ENCODE measurements at regions not wholly inside any gene's neighbourhood (a gene's known extent, or its start where the extent isn't known, plus 50 kb on each side); places are given as distances from the start of the nearest gene placed in this dataset.

DNA sequence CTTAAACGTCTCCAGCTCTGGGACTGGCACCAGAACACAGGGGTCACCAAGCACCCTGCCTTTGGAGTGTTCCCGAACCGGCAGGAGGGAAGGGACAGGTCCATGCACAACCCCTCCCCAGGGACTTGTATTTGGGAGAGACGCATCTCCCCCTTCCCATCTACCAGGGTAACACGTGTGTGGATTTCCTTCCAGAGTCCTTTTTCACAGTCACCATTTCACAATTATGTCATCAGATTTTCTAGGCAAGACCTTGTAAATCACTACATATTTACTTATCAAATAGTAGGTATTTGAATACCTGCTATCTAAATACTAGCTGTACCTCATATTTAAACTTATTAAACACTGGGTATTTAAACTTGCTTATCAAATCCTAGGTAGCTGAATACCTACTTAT, 57.4 kb upstream of the AJAP1 start:
- Histone ChIP-seq H3K27me3 (ENCODE audit: low read depth, low read length) (no peaks in the 10 kb centered on the region), H3K36me3 (ENCODE audit: control insufficient read depth in 1 of 2, insufficient read depth in 2 of 2, low read length in 2 of 2) (no peaks in the 10 kb centered on the region), H3K4me3 (ENCODE audit: low read depth in 1 of 2, low read length in 2 of 2) (no peak overlapping the region), H3K4me1 (ENCODE audit: control insufficient read depth in 1 of 2, insufficient read depth in 2 of 2, low read length in 2 of 2) (no peaks in the 10 kb centered on the region), H3K9me3 (ENCODE audit: control insufficient read depth in 1 of 2, low read length in 2 of 2) (no peaks in the 10 kb centered on the region), H3K27ac (ENCODE audit: low read length) (no peak overlapping the region)

GRCh38 chr1:4598561-4598960, 55.8 kb upstream of the AJAP1 start:
- H3K4me3 ChIP-seq (ENCODE audit: low read depth in 1 of 2, low read length in 2 of 2), result no peak overlapping the region
- no peaks in the 10 kb centered on the region for H3K27me3 ChIP-seq (ENCODE audit: low read depth, low read length)
- no peaks in the 10 kb centered on the region for H3K36me3 ChIP-seq (ENCODE audit: control insufficient read depth in 1 of 2, insufficient read depth in 2 of 2, low read length in 2 of 2)
- no peak overlapping the region for H3K27ac ChIP-seq (ENCODE audit: low read length)
- H3K4me1 ChIP-seq (ENCODE audit: control insufficient read depth in 1 of 2, insufficient read depth in 2 of 2, low read length in 2 of 2), result no peaks in the 10 kb centered on the region
- no peaks in the 10 kb centered on the region for H3K9me3 ChIP-seq (ENCODE audit: control insufficient read depth in 1 of 2, low read length in 2 of 2)

- Histone ChIP-seq H3K4me1 (ENCODE audit: control insufficient read depth in 1 of 2, insufficient read depth in 2 of 2, low read length in 2 of 2) (no peaks in the 10 kb centered on the region), H3K27me3 (ENCODE audit: low read depth, low read length) (peaks cover 3% of the 10 kb centered on the region), H3K4me3 (ENCODE audit: low read depth in 1 of 2, low read length in 2 of 2) (no peak overlapping the region), H3K9me3 (ENCODE audit: control insufficient read depth in 1 of 2, low read length in 2 of 2) (no peaks in the 10 kb centered on the region), H3K27ac (ENCODE audit: low read length) (no peak overlapping the region), H3K36me3 (ENCODE audit: control insufficient read depth in 1 of 2, insufficient read depth in 2 of 2, low read length in 2 of 2) (no peaks in the 10 kb centered on the region)
Observed at GRCh38 chr1:4599521-4599920, 54.9 kb upstream of the AJAP1 start.

- Histone ChIP-seq H3K4me1 (ENCODE audit: control insufficient read depth in 1 of 2, insufficient read depth in 2 of 2, low read length in 2 of 2) (no peaks in the 10 kb centered on the region), H3K9me3 (ENCODE audit: control insufficient read depth in 1 of 2, low read length in 2 of 2) (no peaks in the 10 kb centered on the region), H3K27me3 (ENCODE audit: low read depth, low read length) (peaks cover 3% of the 10 kb centered on the region), H3K36me3 (ENCODE audit: control insufficient read depth in 1 of 2, insufficient read depth in 2 of 2, low read length in 2 of 2) (no peaks in the 10 kb centered on the region), H3K27ac (ENCODE audit: low read length) (no peak overlapping the region), H3K4me3 (ENCODE audit: low read depth in 1 of 2, low read length in 2 of 2) (no peak overlapping the region)
Observed at GRCh38 chr1:4599951-4600481, 54.4 kb upstream of the AJAP1 start.

GRCh38 chr1:4600615-4601460, 53.6 kb upstream of the AJAP1 start:
- H3K9me3 ChIP-seq (ENCODE audit: control insufficient read depth in 1 of 2, low read length in 2 of 2), result no peaks in the 10 kb centered on the region
- H3K4me1 ChIP-seq (ENCODE audit: control insufficient read depth in 1 of 2, insufficient read depth in 2 of 2, low read length in 2 of 2), result no peaks in the 10 kb centered on the region
- H3K27me3 ChIP-seq (ENCODE audit: low read depth, low read length), result peaks cover 3% of the 10 kb centered on the region
- no peaks in the 10 kb centered on the region for H3K36me3 ChIP-seq (ENCODE audit: control insufficient read depth in 1 of 2, insufficient read depth in 2 of 2, low read length in 2 of 2)
- H3K27ac ChIP-seq (ENCODE audit: low read length), result no peak overlapping the region
- no peak overlapping the region for H3K4me3 ChIP-seq (ENCODE audit: low read depth in 1 of 2, low read length in 2 of 2)

DNA sequence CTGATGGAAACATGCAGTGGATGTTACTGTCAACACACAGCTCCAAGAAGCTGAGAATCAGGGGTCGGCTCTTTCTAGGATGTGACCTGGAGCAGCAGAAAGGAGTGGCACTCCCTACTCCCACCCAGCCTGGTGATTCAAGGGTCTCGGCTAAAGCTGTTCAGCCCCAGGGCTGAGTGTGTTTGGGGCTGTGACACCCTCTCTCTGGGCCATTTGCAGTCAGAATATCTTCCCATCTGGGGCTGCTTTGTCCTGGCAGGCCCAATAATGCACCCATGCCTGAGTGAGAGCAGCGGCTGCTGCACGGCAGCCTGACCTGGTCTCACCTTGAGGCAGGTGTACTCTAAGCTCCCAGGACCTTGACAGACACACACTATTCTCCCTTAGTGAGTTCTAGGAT, 52.5 kb upstream of the AJAP1 start:
- H3K36me3 ChIP-seq (ENCODE audit: control insufficient read depth in 1 of 2, insufficient read depth in 2 of 2, low read length in 2 of 2), result no peaks in the 10 kb centered on the region
- H3K4me3 ChIP-seq (ENCODE audit: low read depth in 1 of 2, low read length in 2 of 2), result no peak overlapping the region
- peaks cover 3% of the 10 kb centered on the region for H3K27me3 ChIP-seq (ENCODE audit: low read depth, low read length)
- H3K27ac ChIP-seq (ENCODE audit: low read length), result no peak overlapping the region
- H3K9me3 ChIP-seq (ENCODE audit: control insufficient read depth in 1 of 2, low read length in 2 of 2), result no peaks in the 10 kb centered on the region
- no peaks in the 10 kb centered on the region for H3K4me1 ChIP-seq (ENCODE audit: control insufficient read depth in 1 of 2, insufficient read depth in 2 of 2, low read length in 2 of 2)

- H3K4me1 ChIP-seq (ENCODE audit: control insufficient read depth in 1 of 2, insufficient read depth in 2 of 2, low read length in 2 of 2), result no peaks in the 10 kb centered on the region
- H3K27me3 ChIP-seq (ENCODE audit: low read depth, low read length), result peaks cover 3% of the 10 kb centered on the region
- H3K36me3 ChIP-seq (ENCODE audit: control insufficient read depth in 1 of 2, insufficient read depth in 2 of 2, low read length in 2 of 2), result no peaks in the 10 kb centered on the region
- no peak overlapping the region for H3K4me3 ChIP-seq (ENCODE audit: low read depth in 1 of 2, low read length in 2 of 2)
- no peak overlapping the region for H3K27ac ChIP-seq (ENCODE audit: low read length)
- H3K9me3 ChIP-seq (ENCODE audit: control insufficient read depth in 1 of 2, low read length in 2 of 2), result no peaks in the 10 kb centered on the region
Observed at GRCh38 chr1:4602462-4603294, 51.7 kb upstream of the AJAP1 start.

DNA sequence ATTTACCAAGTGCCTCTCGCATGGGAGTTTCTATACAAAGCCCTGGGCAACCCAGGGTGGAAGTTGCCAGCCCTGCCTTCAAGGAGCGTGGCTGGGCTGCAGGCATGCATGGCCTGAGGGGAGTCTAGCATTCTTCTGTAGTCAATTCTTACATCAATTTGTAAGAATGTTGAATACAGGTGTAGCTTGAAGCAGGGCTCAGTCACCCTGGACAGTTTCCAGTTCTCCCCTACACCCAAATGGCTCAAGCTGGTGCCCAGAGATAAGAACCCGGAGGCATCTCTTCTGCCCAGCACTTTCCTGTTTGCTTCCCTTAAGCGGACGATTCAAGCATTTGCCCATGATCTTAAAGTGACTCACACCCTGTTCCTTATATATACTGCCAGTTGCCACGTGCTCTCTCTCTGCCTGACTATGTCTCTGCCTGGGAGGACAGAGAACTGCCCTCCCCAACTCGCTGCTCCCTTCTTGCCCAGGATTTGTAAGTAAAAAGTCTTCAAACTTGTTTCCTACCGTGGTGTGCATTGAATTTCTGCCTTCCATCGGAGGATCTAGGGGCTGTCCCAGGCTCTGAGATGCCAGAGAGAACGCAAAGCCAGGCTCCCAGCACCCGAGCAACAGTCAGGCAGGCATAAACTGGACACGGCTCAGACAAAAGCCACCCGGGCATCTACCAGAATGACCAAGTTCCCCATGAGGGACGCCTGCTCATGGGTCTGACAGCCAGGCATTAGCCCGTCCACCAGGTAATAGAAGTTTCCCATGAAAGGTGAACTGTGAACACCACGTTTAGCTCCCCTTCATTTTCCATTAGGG, 50.9 kb upstream of the AJAP1 start:
- H3K27ac ChIP-seq (ENCODE audit: low read length), result no peak overlapping the region
- H3K27me3 ChIP-seq (ENCODE audit: low read depth, low read length), result peaks cover 3% of the 10 kb centered on the region

More for the DNA sequence above, 50.9 kb upstream of the AJAP1 start:
- H3K4me1 ChIP-seq (ENCODE audit: control insufficient read depth in 1 of 2, insufficient read depth in 2 of 2, low read length in 2 of 2), result no peaks in the 10 kb centered on the region
- peaks cover 0 to under 1% of the 10 kb centered on the region in 2 donors for H3K9me3 ChIP-seq (ENCODE audit: control insufficient read depth in 1 of 2, low read length in 2 of 2)
- H3K4me3 ChIP-seq (ENCODE audit: low read depth in 1 of 2, low read length in 2 of 2), result no peak overlapping the region
- H3K36me3 ChIP-seq (ENCODE audit: control insufficient read depth in 1 of 2, insufficient read depth in 2 of 2, low read length in 2 of 2), result no peaks in the 10 kb centered on the region

All from muscle layer of duodenum (tissue), 2 donors.